WTC11 (cell line): ENCODE measurements at regions not wholly inside any gene's neighbourhood (a gene's known extent, or its start where the extent isn't known, plus 50 kb on each side); places are given as distances from the start of the nearest gene placed in this dataset.
A peak's percentile ranks its signal among the peaks of the same experiment; 100 is the strongest.

Source experiments
- ATAC-seq: fragments of 200-7000 bp; cut with Tn5 transposase; 2 replicates; pipeline ENCODE4 v1.10.0; 2021; ENCODE audit warnings: mild to moderate bottlenecking, moderate library complexity
- CTCF ChIA-PET: fragments of 300-600 bp; sonication (Branson Sonifier 250); formaldehyde crosslinking; loops from one replicate; lab custom pipeline; 2021; ENCODE audit warnings: antibody characterized with exemption; lab: Charles Lee
- POLR2A ChIA-PET: fragments of 350-600 bp; sonication (Branson Sonifier 250); formaldehyde crosslinking; loops from one replicate; lab custom pipeline; 2021; ENCODE audit warnings: antibody characterized with exemption; lab: Charles Lee
- DNase-seq: peaks from one replicate; pipeline ENCODE4 v3.0.0; 2021; ENCODE audit warnings: low spot score
- H3K27ac Mint-ChIP-seq: 2 replicates; pipeline ENCODE4 v1.8.0; 2021; ENCODE audit warnings: mixed read lengths
- H3K27me3 Mint-ChIP-seq: 2 replicates; pipeline ENCODE4 v1.8.0; 2021; ENCODE audit warnings: low read depth, mild to moderate bottlenecking, moderate library complexity, mixed read lengths
- H3K36me3 Mint-ChIP-seq: 2 replicates; pipeline ENCODE4 v1.8.0; 2021; ENCODE audit warnings: mixed read lengths
- H3K4me1 Mint-ChIP-seq: 2 replicates; pipeline ENCODE4 v1.8.0; 2022; ENCODE audit warnings: mixed read lengths
- H3K4me3 Mint-ChIP-seq: 2 replicates; pipeline ENCODE4 v1.8.0; 2021; ENCODE audit warnings: mild to moderate bottlenecking, moderate library complexity, mixed read lengths
- H3K9me3 Mint-ChIP-seq: 2 replicates; pipeline ENCODE4 v1.8.0; 2021; ENCODE audit warnings: mixed read lengths
- CREM ChIP-seq: sonication (generic); formaldehyde crosslinking; IDR thresholded peaks from 2 replicates; pipeline ENCODE4 v1.8.1; 2022; ENCODE audit warnings: mild to moderate bottlenecking, missing genetic modification reagents, moderate library complexity
- ETV6 ChIP-seq: sonication (generic); formaldehyde crosslinking; IDR thresholded peaks from 2 replicates; pipeline ENCODE4 v1.8.1; 2022; ENCODE audit warnings: mild to moderate bottlenecking, missing genetic modification reagents
- HMGA2 ChIP-seq: fragments of 250-450 bp; sonication (Bioruptor Pico); IDR thresholded peaks from 2 replicates; pipeline ENCODE4 v1.4.0; 2021; ENCODE audit warnings: mild to moderate bottlenecking, moderate library complexity
- MLX ChIP-seq: sonication (generic); formaldehyde crosslinking; IDR thresholded peaks from 2 replicates; pipeline ENCODE4 v1.8.1; 2023; ENCODE audit warnings: mild to moderate bottlenecking, missing genetic modification reagents, moderate library complexity
- MXD4 ChIP-seq: fragments of 250-450 bp; sonication (Bioruptor Pico); IDR thresholded peaks from 2 replicates; pipeline ENCODE4 v1.8.0; 2021; ENCODE audit warnings: mild to moderate bottlenecking, moderate library complexity, borderline replicate concordance
- NFATC4 ChIP-seq: fragments of 250-450 bp; sonication (Bioruptor Pico); IDR thresholded peaks from 2 replicates; pipeline ENCODE4 v1.9.0; 2021; ENCODE audit warnings: mild to moderate bottlenecking
- SMAD4 ChIP-seq: sonication (generic); formaldehyde crosslinking; IDR thresholded peaks from 2 replicates; pipeline ENCODE4 v1.8.0; 2022; ENCODE audit warnings: mild to moderate bottlenecking, missing genetic modification reagents
- STAT6 ChIP-seq: sonication (generic); formaldehyde crosslinking; conservative IDR thresholded peaks from 2 replicates; pipeline ENCODE4 v1.8.1; 2023; ENCODE audit warnings: mild to moderate bottlenecking, low read depth, missing genetic modification reagents, moderate library complexity
- TCF7 ChIP-seq: sonication (generic); formaldehyde crosslinking; IDR thresholded peaks from 2 replicates; pipeline ENCODE4 v1.8.0; 2022; ENCODE audit warnings: mild to moderate bottlenecking, low read depth, missing genetic modification reagents, moderate library complexity
- TEAD1 ChIP-seq: sonication (generic); formaldehyde crosslinking; IDR thresholded peaks from 2 replicates; pipeline ENCODE4 v1.8.0; 2022; ENCODE audit warnings: mild to moderate bottlenecking, missing genetic modification reagents
- TEAD4 ChIP-seq: sonication (generic); formaldehyde crosslinking; IDR thresholded peaks from 2 replicates; pipeline ENCODE4 v1.8.0; 2022; ENCODE audit warnings: mild to moderate bottlenecking, missing genetic modification reagents
- TP53 ChIP-seq: sonication (generic); formaldehyde crosslinking; IDR thresholded peaks from 2 replicates; pipeline ENCODE4 v1.8.1; 2023; ENCODE audit warnings: mild to moderate bottlenecking, missing genetic modification reagents
- USF1 ChIP-seq: sonication (generic); formaldehyde crosslinking; IDR thresholded peaks from 2 replicates; pipeline ENCODE4 v1.8.0; 2022; ENCODE audit warnings: mild to moderate bottlenecking, missing genetic modification reagents
- ZBTB43 ChIP-seq: sonication (generic); formaldehyde crosslinking; IDR thresholded peaks from 2 replicates; pipeline ENCODE4 v1.8.1; 2023; ENCODE audit warnings: mild to moderate bottlenecking, missing genetic modification reagents
- ZNF425 ChIP-seq: fragments of 250-450 bp; sonication (Bioruptor Pico); conservative IDR thresholded peaks from 2 replicates; pipeline ENCODE4 v1.9.0; 2021; ENCODE audit warnings: mild to moderate bottlenecking
- ZNF512 ChIP-seq: sonication (generic); formaldehyde crosslinking; IDR thresholded peaks from 2 replicates; pipeline ENCODE4 v1.8.1; 2022; ENCODE audit warnings: missing genetic modification reagents, borderline replicate concordance
- ZSCAN18 ChIP-seq: fragments of 250-450 bp; sonication (Bioruptor Pico); IDR thresholded peaks from 2 replicates; pipeline ENCODE4 v2.1.2; 2022; ENCODE audit warnings: mild to moderate bottlenecking, moderate library complexity

GRCh38 chr5:15286650-15287049, 213.3 kb upstream of the FBXL7 start:
- Mint-ChIP-seq H3K27ac (no peak overlapping the region), H3K4me3 (no peak overlapping the region), H3K27me3 (no peaks in the 10 kb centered on the region), H3K4me1 (peaks cover 7% of the 10 kb centered on the region), H3K9me3 (peaks cover 14% of the 10 kb centered on the region), H3K36me3 (peaks cover 7% of the 10 kb centered on the region)
- ATAC-seq (peak; percentile 60), DNase-seq (no peak)
- no peak for TF ChIP-seq TCF7 (CRISPR knock-in tag)
- no peak for TF ChIP-seq USF1
- TF ChIP-seq HMGA2 (CRISPR knock-in tag) = no peak
- ChIA-PET POLR2A (no interaction called here), CTCF (no interaction called here)

GRCh38 chr5:15285901-15286583, 213.9 kb upstream of the FBXL7 start:
- ChIA-PET POLR2A (no interaction called here), CTCF (no interaction called here)
- DNase-seq (no peak), ATAC-seq (no peak)
- Mint-ChIP-seq H3K4me3 (no peak overlapping the region), H3K4me1 (peaks cover 8% of the 10 kb centered on the region), H3K27me3 (no peaks in the 10 kb centered on the region), H3K36me3 (peaks cover 2% of the 10 kb centered on the region; the same call in 1 of the 2 replicates), H3K27ac (no peak overlapping the region), H3K9me3 (peaks cover 10% of the 10 kb centered on the region)
- TF ChIP-seq CREM (CRISPR knock-in tag) (no peak), TCF7 (CRISPR knock-in tag) (no peak), ZBTB43 (no peak), TEAD4 (CRISPR knock-in tag) (no peak), USF1 (no peak), NFATC4 (no peak), SMAD4 (CRISPR knock-in tag) (no peak), MLX (CRISPR knock-in tag) (no peak), TEAD1 (no peak), ZNF512 (CRISPR knock-in tag) (no peak)

GRCh38 chr5:15284706-15285105, 215.3 kb upstream of the FBXL7 start:
- POLR2A ChIA-PET = no interaction called here
- CTCF ChIA-PET = no interaction called here
- no peaks in the 10 kb centered on the region for H3K36me3 Mint-ChIP-seq
- no peak for ATAC-seq
- H3K4me3 Mint-ChIP-seq = no peak overlapping the region
- H3K27me3 Mint-ChIP-seq = no peaks in the 10 kb centered on the region
- peaks cover 8% of the 10 kb centered on the region for H3K4me1 Mint-ChIP-seq
- no peak overlapping the region for H3K27ac Mint-ChIP-seq
- H3K9me3 Mint-ChIP-seq = peaks cover 10% of the 10 kb centered on the region
- no peak for DNase-seq
- TF ChIP-seq ZBTB43 = no peak
- no peak for TF ChIP-seq ZSCAN18 (CRISPR knock-in tag)
- TF ChIP-seq STAT6 = no peak
- no peak for TF ChIP-seq MXD4 (CRISPR knock-in tag)
- TF ChIP-seq ETV6 (CRISPR knock-in tag) = no peak
- no peak for TF ChIP-seq TP53 (CRISPR knock-in tag)
- no peak for TF ChIP-seq ZNF425 (CRISPR knock-in tag)
